Inferior parietal cortex (tissue), 1 donor: ENCODE measurements at regions not wholly inside any gene's neighbourhood (a gene's known extent, or its start where the extent isn't known, plus 50 kb on each side); places are given as distances from the start of the nearest gene placed in this dataset.
A peak's percentile ranks its signal among the peaks of the same experiment; 100 is the strongest.
"Not testable (repeated sequence)": the region's sequence is repeated elsewhere in the genome, so short reads cannot be mapped to it uniquely, and the experiment has no call there.

Experiments
- DNase-seq: peaks from one replicate; pipeline ENCODE4 v3.0.0-alpha.2; 2016; ENCODE audit errors: extremely low spot score

DNA sequence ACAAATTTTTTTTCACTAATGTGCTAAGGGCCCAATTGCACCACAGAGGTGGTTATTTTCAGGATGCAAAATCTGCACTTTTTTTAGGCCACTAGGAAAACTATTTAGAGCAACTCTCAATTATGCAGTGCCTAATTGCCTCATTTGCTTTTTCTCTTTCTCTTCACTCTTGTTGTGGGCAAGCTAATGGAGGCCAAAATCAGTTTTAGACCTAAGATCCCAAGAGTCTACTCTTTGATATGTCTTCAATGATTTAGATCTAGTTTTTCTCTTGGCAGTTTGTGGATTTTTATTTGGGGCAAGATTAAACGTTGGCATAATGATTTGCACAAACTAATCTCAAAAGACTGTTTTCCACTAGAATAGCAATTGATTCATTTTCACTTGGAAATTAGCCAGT lies 1996.9 kb downstream of the LRRC4C start:
- DNase-seq: peak; percentile 36

GRCh38 chr11:39461066-39461465 lies 1998.4 kb downstream of the LRRC4C start:
- DNase-seq: peak; percentile 57

DNA sequence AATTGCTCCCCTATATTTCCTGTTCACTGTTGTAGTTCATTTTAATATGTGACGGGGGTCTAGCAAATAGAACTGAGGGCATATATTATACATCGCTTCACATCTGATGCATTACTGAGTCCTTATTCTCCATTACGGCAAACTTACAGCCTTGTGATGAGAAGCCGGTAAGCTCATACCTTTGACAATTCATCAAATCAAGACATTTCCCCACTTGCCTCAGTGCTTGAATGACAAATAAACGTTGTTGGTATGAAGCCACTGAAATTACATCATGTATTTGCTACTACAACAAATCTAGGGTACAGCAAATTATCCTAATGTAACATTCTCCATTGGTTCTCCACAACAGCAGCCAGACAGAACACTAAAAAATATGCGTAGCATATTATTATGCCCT lies 1999.8 kb downstream of the LRRC4C start:
- DNase-seq: no peak

DNA sequence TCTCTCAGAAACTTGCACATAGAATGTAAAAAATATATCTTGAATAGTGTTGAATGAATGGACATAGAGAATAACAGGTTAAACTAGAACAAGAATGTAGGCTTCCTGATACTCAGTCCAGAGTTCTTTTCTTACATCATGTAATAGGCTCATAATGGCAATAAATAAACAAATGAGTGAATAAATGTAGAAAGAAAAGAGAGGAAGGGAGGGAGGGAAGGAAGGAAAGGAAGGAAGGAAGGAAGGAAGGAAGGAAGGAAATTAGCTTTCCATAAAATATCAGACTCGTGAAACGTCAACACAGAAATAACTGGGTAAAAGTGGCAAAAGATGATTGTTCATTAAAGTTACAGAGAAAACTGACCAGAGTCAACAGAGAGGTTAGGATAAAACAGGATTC lies 2001.0 kb downstream of the LRRC4C start:
- DNase-seq: no peak

- DNase-seq: no peak
These were observed 2015.9 kb downstream of the LRRC4C start for GRCh38 chr11:39443424-39444022.

- no peak for DNase-seq
These were observed 2017.3 kb downstream of the LRRC4C start for GRCh38 chr11:39442177-39442576.

DNA sequence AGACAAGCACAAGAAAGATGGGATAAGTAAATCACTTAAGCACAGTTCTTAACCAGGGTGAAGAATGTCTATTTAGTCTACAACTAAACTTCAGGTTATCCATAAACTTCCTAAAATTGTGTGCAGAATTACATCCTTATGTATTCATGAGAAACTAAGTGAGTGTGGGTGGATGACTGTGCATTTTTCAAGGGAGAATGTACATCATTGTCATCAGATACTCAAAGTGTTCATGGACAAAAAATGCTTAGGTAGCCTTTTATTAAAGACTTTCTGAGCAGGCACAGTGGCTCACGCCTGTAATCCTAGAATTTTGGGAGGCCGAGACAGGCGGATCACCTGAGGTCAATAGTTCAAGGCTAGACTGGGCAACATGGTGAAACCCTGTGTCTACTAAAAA lies 2023.8 kb downstream of the LRRC4C start:
- DNase-seq: no peak

- DNase-seq: peak; percentile 40
These were observed 2025.0 kb downstream of the LRRC4C start for GRCh38 chr11:39434466-39434865.

- DNase-seq: no peak
These were observed 2026.5 kb downstream of the LRRC4C start for GRCh38 chr11:39432929-39433328.

DNA sequence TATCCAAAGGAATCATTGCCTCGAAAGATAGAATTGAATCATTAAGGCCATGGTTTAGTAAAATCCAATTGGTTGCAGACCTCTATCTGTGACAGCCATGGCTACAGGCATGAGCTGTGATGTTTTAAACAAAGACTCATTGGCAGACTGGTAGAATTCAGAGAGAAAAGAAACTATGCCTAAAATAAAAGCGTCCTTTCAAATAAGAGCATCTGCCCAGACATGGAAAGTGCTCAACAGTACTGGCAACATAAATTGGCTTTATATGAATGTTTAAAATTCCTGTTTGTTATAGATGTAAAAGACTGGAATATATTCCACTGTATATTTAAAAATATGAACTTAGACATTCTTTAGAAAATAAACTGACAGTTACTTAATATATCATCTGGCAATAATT lies 2034.2 kb downstream of the LRRC4C start:
- DNase-seq: no peak

DNA sequence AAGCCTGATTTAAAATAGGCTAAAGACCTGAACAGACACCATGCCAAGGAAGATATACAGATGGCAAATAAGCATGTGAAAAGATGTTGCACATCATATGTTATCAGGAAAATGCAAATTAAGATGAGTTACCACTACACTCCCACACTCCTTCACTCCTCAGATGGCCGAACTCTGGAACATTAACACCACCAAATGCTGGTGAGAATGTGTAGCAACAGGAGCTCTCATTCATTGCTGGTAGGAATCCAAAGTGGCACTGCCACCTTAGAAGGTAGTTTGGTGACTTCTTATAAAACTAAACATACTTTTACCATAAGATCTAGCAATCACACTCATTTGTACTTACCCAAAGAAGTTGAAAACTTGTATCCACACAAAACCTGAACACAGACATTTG lies 2047.3 kb downstream of the LRRC4C start:
- DNase-seq: peak; percentile 60

DNA sequence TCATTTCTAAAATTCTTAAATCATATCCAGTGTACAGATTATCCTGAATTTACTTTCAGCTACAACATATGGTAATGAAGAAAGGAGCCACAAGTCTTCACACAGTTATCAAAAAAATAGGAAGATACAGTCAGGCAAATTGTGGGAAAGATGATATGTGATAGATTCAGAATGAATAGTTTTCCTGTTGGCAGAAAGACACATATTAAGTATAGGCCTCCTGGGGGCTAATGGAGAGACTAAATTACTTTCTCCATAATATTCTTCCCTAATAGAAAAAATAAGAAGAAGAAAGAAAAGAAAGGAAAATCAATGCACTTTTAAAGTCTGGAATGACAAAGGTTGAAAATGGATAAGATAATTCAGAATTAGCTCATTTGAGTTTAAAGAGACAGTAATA lies 2073.5 kb downstream of the LRRC4C start:
- DNase-seq: no peak

- peak; percentile 64 for DNase-seq
These were observed 2084.3 kb downstream of the LRRC4C start for GRCh38 chr11:39374963-39375698.

DNA sequence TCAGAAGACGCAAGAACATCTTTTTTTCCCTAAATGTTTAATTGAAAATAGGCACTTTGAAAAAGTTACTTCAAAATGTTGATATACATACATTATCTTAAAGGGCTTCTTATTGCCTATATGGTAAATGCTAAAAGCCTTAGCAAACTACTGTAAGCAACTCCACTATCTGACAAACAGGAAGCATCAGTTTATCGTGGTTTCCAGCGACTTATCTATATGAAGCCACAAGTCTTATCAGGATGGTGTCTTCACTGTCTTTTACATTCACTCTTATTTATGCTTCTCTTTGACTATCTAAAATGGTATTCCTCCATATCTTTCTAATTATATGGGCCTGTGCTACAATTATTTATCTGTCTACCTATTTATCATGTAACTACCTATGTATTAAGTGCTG lies 2091.9 kb downstream of the LRRC4C start:
- no peak for DNase-seq

GRCh38 chr11:39365809-39366436 lies 2093.5 kb downstream of the LRRC4C start:
- DNase-seq: peak; percentile 27

- no peak for DNase-seq
These were observed 2095.9 kb downstream of the LRRC4C start for GRCh38 chr11:39363571-39363970.

GRCh38 chr11:39361557-39361956 lies 2097.9 kb downstream of the LRRC4C start:
- DNase-seq: no peak

- peak; percentile 55 for DNase-seq
These were observed 2113.5 kb downstream of the LRRC4C start for GRCh38 chr11:39345834-39346442.

DNA sequence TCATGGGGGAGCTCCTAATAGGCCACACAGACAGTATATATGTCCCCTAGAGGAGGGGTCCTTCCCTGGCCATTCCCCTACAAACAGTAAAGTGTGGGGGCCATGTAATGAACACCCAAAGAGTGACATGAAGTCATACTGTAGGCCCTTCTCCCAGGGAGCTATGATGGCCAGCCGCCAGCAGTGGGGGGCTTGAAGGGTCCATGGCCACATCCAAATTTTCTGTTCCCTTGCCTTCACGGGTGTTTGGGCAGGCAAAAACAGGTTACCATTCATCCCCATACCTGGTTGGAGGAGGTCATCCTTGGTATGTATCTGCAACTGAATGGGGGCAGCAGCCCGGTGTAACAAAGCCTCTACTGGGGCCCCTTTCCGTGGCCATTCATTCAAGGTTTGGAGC lies 2118.0 kb downstream of the LRRC4C start:
- no peak for DNase-seq

DNA sequence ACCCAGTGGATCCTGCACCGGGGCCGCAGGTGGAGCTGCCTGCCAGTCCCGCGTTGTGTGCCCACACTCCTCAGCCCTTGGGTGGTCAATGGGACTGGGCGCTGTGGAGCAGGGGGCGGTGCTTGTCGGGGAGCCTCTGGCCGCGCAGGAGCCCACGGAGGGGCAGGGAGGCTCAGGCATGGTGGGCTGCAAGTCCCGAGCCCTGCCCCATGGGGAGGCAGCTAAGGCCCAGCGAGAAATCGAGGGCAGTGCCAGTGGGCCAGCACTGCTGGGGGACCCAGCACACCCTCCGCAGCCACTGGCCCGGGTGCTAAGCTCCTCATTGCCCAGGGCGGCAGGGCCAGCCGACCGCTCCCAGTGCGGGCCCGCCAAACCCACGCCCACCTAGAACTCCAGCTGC lies 2126.4 kb downstream of the LRRC4C start:
- not testable (repeated sequence) for DNase-seq

DNA sequence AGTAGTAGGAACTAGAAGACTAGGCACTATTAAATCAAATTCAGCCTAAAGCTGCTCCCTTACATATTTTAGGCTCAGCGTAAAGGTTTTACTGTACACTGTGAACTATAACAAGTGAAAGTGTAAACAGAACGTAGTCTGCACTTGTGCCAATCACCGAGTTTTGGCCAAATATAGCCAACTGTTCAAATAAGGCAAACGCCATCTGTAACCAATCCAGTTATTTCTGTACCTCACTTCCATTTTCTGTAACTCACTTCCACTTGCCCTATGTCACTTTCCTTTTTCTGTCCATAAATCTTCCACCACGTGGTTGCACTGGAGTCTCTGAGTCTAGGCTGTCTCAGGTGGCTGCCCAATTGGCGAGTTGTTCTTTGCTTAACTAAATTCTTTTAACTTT lies 2132.2 kb downstream of the LRRC4C start:
- no peak for DNase-seq

DNA sequence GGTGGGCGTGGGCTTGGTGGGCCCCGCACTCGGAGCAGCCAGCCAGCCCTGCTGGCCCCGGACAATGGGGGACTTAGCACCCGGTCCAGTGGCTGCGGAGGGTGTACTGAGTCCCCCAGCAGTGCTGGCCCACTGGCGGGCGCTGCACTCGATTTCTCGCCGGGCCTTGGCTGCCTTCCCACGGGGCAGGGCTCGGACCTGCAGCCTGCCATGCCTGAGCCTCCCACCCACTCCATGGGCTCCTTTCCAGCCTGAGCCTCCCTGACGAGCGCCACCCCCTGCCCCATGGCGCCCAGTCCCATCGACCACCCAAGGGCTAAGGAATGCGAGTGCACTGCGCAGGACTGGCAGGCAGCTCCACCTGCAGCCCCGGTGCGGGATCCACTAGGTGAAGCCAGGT lies 2147.6 kb downstream of the LRRC4C start:
- DNase-seq: not testable (repeated sequence)

DNA sequence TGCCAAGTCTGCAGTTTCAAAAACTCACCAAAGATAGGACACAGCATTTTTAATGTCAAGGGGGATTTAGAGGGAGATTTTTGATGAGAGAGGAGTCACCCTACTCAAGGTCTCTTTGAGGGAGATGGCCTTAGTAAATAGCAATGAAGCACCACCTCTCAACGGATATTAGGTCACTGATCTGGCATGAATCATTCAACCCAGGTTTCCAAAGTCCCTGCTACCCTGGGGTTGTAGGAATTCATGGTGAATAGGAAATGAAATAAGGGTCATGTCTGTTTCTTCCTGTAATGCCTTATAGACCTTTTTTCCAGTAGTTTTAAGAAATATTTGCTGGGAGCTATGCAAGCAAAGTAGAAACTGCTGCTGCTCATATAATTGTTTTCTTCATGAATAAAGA lies 2154.9 kb downstream of the LRRC4C start:
- DNase-seq: no peak
